A673 (cell line): ENCODE measurements at regions not wholly inside any gene's neighbourhood (a gene's known extent, or its start where the extent isn't known, plus 50 kb on each side); places are given as distances from the start of the nearest gene placed in this dataset.

ENCODE experiments used
- BruUV-seq: library from RNA; stranded (reverse); fragments of 400-500 nt; replicated peaks from 2 replicates; lab custom pipeline; 2021; lab: Mats Ljungman, UMichigan
- CTCF ChIA-PET: fragments of 300-600 bp; sonication (Branson Sonifier 250); formaldehyde crosslinking; loops from one replicate; lab custom pipeline; 2022; ENCODE audit warnings: antibody characterized with exemption; lab: Charles Lee
- POLR2A ChIA-PET: fragments of 300-600 bp; sonication (Branson Sonifier 250); formaldehyde crosslinking; loops from one replicate; lab custom pipeline; 2022; ENCODE audit warnings: antibody characterized with exemption; ENCODE audit not compliant: low non-redundant PET; lab: Charles Lee
- DNase-seq: peaks from one replicate; pipeline ENCODE4 v3.0.0-alpha.2; 2015; ENCODE audit warnings: low spot score
- H3K27ac ChIP-seq: fragments of 200-600 bp; sonication (generic); 2 replicates; pipeline ENCODE4 v1.5.1; 2016; ENCODE audit warnings: mixed run types, low read depth, mild to moderate bottlenecking, mixed read lengths, antibody characterized with exemption, low read length; ENCODE audit not compliant: poor library complexity, severe bottlenecking
- H3K27me3 ChIP-seq: fragments of 200-600 bp; sonication (generic); replicated peaks from 2 replicates; pipeline ENCODE4 v1.6.1; 2017; ENCODE audit warnings: mixed run types, low read depth, mild to moderate bottlenecking, mixed read lengths, antibody characterized with exemption, low read length; ENCODE audit not compliant: insufficient read depth, poor library complexity
- H3K36me3 ChIP-seq: fragments of 200-600 bp; sonication (generic); 2 replicates; pipeline ENCODE4 v1.6.1; 2016; ENCODE audit warnings: mixed run types, mild to moderate bottlenecking, mixed read lengths, antibody characterized with exemption, low read length; ENCODE audit not compliant: insufficient read depth, poor library complexity, severe bottlenecking
- H3K4me1 ChIP-seq: fragments of 200-600 bp; sonication (generic); 2 replicates; pipeline ENCODE4 v1.6.1; 2017; ENCODE audit warnings: mixed run types, mild to moderate bottlenecking, mixed read lengths, antibody characterized with exemption, low read length; ENCODE audit not compliant: insufficient read depth, poor library complexity, severe bottlenecking
- H3K4me3 ChIP-seq: fragments of 200-600 bp; sonication (generic); 2 replicates; pipeline ENCODE4 v1.5.1; 2016; ENCODE audit warnings: low read depth, mixed run types, mild to moderate bottlenecking, mixed read lengths, low read length; ENCODE audit not compliant: poor library complexity, severe bottlenecking
- H3K9me3 ChIP-seq: fragments of 200-600 bp; sonication (generic); 2 replicates; pipeline ENCODE4 v1.6.1; 2016; ENCODE audit warnings: mixed run types, low read depth, mild to moderate bottlenecking, mixed read lengths, antibody characterized with exemption, low read length; ENCODE audit not compliant: poor library complexity, severe bottlenecking
- EZH2 ChIP-seq: fragments of 200-600 bp; sonication (generic); IDR thresholded peaks from 2 replicates; pipeline ENCODE4 v1.6.1; 2017; ENCODE audit warnings: borderline replicate concordance, low read depth, mild to moderate bottlenecking, mixed read lengths, antibody characterized with exemption, low read length; ENCODE audit not compliant: poor library complexity, severe bottlenecking
- intact Hi-C: fragments of 100-400 bp; cut with micrococcal nuclease; formaldehyde crosslinking; loops from one replicate; pipeline ENCODE4 v1.10.0; 2022; ENCODE audit not compliant: unreplicated experiment
- TF ChIP-seq, protein P1 (sequence below): fragments of 300-800, 200-600 bp; sonication (generic); conservative IDR thresholded peaks from 2 replicates; pipeline ENCODE4 v1.5.1; 2017; ENCODE audit warnings: low read depth, mild to moderate bottlenecking, antibody characterized with exemption, low read length, moderate library complexity, mixed read lengths

DNA sequence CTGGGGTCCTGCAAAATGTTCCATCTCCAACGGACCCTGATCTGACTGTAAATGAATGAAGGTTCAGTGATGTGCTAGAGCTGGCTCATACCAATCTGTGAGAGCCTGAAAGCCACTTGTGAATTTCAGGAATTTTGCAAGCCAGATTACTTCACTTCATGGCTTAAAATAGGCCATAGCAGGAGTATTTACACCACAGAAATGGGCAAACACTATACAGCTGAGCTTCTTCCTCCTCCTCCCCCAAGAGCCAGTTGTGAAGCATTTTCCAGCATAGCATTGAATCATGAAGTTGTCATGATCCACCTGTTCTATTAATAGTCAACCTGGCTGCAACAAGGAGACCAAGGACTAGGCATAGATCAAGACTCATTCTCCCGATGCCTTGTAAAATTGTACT, 141.3 kb upstream of the RASSF8 start:
- Histone ChIP-seq H3K27ac (no peak overlapping the region), H3K4me3 (no peak overlapping the region), H3K4me1 (peaks cover 4% of the 10 kb centered on the region), H3K9me3 (no peaks in the 10 kb centered on the region), H3K27me3 (no peaks in the 10 kb centered on the region), H3K36me3 (no peaks in the 10 kb centered on the region)
- DNase-seq, result no peak
- POLR2A ChIA-PET, result no interaction called here
- CTCF ChIA-PET, result no interaction called here
- intact Hi-C loops, result no loop called here
- BruUV-seq, result no TSS peak
- TF ChIP-seq EZH2, result no peak
- TF ChIP-seq, protein P1, sequence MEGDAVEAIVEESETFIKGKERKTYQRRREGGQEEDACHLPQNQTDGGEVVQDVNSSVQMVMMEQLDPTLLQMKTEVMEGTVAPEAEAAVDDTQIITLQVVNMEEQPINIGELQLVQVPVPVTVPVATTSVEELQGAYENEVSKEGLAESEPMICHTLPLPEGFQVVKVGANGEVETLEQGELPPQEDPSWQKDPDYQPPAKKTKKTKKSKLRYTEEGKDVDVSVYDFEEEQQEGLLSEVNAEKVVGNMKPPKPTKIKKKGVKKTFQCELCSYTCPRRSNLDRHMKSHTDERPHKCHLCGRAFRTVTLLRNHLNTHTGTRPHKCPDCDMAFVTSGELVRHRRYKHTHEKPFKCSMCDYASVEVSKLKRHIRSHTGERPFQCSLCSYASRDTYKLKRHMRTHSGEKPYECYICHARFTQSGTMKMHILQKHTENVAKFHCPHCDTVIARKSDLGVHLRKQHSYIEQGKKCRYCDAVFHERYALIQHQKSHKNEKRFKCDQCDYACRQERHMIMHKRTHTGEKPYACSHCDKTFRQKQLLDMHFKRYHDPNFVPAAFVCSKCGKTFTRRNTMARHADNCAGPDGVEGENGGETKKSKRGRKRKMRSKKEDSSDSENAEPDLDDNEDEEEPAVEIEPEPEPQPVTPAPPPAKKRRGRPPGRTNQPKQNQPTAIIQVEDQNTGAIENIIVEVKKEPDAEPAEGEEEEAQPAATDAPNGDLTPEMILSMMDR, result no peak

DNA sequence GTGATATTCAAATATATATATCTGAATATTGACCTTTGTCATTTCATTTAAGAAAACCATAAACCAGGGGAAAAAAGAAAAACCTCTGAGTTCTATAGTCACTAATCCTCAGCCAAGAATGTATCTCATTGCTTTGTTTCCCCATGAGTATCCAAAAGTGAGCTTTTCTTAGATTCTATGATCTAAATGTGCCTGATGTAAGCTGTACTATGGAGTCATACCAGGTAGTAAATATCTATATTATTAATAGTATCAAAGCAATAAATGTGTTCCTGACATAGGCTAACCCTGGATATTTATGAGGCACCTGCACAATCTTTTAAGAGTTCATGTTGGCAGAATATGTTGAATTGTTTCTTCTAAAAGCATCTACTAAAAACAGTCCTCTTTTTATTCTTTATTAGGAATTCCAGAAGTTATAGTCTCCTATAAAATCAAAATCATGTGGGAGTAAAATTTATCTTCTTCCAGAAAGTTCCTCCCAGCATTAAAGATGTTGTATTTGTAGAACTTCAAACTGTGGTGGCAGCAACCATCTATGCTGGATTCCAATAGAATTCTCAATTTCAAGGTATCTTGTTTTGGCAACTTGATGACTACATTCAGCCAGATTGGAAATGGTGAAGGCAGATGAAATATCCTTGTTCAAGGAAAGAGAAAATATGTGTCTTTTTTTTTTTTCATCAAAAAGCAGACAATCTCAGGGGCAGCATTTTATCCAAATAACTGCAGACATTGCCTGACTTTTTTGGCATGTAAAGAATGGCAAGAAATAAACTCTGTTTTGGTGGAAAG, 139.7 kb upstream of the RASSF8 start:
- TF ChIP-seq EZH2, result no peak
- TF ChIP-seq, protein P1, result no peak
- no peak overlapping the region for H3K27ac ChIP-seq
- no peak for DNase-seq
- BruUV-seq, result no TSS peak
- intact Hi-C loops, result no loop called here
- no peaks in the 10 kb centered on the region for H3K9me3 ChIP-seq
- H3K4me1 ChIP-seq, result no peaks in the 10 kb centered on the region
- no peak overlapping the region for H3K4me3 ChIP-seq
- ChIA-PET CTCF (no interaction called here), POLR2A (no interaction called here)
- no peaks in the 10 kb centered on the region for H3K27me3 ChIP-seq
- H3K36me3 ChIP-seq, result no peaks in the 10 kb centered on the region

DNA sequence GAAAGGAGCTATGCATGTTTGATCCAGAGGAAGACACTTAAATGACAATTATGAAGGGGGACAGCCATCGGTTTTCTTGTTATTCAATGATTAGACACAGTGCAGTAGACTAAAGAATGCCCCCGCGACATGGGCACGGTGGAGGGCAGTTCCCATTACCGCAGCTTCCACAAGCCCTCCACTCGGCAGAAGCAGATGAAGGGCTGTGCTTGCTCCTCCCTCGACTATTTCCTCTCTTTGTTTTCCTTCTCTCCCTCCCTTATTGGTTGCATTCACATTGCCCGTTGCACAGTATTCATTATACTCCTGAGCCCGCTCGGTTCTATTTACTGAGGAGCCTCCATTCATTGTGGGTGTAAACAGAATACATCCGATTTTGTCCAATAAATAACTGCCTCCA, 138.8 kb upstream of the RASSF8 start:
- intact Hi-C loops, result no loop called here
- Histone ChIP-seq H3K27ac (no peak overlapping the region), H3K4me3 (no peak overlapping the region), H3K9me3 (no peaks in the 10 kb centered on the region), H3K27me3 (no peaks in the 10 kb centered on the region), H3K4me1 (no peaks in the 10 kb centered on the region), H3K36me3 (no peaks in the 10 kb centered on the region)
- ChIA-PET POLR2A (no interaction called here), CTCF (no interaction called here)
- DNase-seq, result no peak
- no peak for TF ChIP-seq EZH2
- TF ChIP-seq, protein P1, result no peak
- no TSS peak for BruUV-seq
